M059J (cell line): ENCODE measurements at regions not wholly inside any gene's neighbourhood (a gene's known extent, or its start where the extent isn't known, plus 50 kb on each side); places are given as distances from the start of the nearest gene placed in this dataset.

Experiments used
- DNase-seq: peaks from one replicate; pipeline ENCODE4 v3.0.0-alpha.2; 2012; ENCODE audit warnings: low read depth

DNA sequence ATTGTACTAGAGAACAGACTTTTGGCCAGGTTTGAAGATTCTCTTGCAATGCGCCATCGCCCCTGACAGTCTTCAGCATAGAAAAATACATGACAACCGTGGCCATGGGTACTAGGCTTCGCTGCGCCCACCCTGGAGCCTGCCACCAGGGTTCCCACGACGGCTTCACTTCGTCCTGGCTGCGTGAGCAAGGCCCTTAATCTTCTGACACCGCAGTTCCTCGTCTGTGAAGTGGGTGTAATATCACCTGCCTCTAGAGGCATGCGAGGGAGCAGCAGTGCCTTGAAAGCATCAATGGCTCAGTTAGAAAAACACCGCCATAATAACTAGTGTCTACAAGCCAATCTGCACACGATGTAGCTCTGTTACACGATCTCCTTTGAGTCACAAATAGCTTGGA is 175.2 kb upstream of the HS6ST1 start:
- DNase-seq, result no peak

DNA sequence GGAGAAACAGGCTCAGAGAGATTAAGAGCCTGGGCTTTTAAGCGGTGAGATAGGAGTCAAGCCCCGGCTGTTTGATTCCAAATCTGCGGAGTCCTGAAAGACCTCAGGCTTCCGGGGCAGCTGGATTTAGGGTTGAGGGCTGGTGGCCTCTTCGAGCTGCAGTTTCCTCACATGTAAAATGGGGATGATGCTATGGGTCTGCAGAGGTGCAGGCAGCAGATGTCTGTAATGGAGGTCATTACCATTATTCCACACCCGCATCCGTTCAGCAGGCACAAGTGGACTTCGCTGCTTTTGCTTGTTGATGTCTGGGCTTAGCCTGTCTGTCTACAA is 175.6 kb upstream of the HS6ST1 start:
- DNase-seq, result no peak

DNA sequence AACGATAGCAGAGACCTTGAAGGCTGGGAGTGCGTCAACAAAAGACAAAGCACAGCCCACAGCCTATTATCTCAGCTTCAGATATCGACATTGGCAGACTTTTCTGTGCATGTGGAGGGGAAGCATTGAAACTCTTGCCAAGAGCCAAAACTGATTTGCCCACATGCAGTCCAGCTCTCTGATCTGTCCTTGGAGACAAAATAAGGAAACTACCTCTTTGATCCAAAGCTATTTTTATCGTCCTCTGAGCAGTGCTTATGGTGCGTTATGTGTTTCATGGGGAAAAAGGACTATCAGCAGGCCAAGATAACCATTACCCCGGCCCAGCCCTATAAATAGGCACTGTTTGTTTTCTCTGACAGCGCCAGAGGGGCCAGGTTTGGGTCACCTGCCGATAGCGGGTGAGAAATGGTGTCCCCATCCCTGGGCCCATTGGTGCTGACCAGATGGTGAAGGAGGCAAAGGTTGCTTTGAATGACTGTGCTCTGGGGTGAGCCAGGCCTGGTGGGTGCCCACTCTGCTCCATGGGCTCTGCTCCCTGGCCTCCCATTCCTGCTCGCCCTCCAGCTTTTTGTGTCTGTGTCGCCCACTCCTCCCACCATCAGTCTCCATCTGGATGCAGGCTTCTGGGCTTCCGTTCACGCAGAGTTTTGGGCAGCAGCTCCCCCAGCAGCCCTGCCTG is 176.1 kb upstream of the HS6ST1 start:
- DNase-seq, result no peak

DNA sequence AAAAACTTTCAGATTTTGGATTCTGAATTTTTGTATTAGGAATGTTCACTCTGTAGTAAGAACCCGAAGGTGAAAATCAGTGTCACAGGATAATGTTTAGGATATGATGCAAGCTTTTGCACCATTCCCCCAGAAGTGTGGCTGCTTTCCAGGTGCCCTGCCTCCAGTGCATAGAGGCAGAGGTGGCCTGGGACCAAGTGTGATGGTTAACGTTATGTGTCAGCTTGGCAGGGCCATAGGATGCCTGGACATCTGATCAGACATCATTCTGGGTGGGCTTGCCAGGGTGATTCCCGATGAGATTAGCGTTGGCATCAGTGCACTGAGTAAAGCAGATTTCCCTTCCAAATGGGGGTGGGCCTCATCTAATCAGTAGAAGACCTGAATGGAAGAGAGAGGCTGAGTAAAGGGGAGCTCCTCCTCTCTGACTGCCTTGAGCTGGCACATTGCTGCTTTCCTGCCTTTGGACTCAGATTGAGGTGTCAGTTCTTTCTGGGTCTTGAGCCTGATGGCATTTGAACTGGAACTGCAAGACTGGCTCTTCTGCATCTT is 177.4 kb upstream of the HS6ST1 start:
- DNase-seq, result no peak

DNA sequence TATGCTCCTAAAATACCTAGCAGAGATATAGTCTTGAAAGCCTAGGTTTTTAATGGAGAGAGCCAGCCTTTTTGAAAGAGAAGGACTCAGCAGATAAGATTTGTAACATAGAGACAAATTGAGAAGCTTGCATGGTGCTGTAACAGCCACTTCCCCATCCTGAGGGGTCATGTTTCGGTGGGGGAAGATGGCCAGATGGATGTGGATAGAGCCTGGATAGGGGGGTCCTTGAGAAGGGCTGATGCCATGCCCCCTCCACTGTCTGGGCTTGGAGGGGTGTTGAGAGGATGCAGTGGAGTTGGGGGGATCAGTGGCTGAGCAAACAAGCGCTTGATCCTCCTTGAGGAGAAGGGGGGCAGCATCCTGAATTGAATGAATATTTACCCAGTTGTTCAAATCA is 178.0 kb upstream of the HS6ST1 start:
- DNase-seq, result no peak

DNA sequence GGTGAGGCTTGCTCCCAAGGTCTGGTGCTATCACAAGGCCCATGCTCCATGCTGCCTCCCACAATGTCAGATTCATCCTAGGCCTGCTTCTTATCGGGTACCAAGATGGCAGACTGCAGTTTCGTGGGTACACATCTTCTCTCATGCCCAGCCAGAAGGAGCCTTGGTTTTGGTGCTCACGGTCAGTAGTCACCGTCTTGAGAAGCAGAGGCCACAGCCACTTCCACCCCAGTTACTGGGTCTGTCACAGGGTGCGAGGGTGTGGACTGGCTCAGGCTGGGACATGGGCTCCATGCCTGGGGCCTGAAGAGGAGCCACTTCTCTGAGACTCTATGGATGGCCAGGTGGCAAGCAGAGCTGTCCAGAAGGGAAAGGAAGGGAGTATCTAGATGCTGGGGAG is 178.8 kb upstream of the HS6ST1 start:
- no peak for DNase-seq

DNA sequence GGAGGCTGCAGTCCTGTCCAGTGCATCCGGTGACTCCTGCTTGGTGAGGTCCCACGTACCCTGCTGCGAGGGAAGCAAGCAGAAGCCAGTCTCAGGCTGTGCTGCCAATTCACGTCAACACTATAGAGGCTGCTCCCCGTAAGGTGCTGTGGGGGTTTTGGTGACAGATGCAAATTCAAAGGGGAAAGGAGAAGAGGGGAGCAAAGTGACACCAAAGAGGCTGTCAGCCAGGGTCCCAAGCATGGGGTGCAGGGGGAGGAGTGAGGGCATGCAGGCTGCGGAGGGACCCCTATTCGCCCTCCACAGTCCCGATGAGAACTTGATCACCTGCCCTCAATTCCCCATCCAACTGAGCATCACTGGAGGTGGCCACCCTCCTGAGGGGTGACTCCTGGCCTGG is 179.4 kb upstream of the HS6ST1 start:
- no peak for DNase-seq

DNA sequence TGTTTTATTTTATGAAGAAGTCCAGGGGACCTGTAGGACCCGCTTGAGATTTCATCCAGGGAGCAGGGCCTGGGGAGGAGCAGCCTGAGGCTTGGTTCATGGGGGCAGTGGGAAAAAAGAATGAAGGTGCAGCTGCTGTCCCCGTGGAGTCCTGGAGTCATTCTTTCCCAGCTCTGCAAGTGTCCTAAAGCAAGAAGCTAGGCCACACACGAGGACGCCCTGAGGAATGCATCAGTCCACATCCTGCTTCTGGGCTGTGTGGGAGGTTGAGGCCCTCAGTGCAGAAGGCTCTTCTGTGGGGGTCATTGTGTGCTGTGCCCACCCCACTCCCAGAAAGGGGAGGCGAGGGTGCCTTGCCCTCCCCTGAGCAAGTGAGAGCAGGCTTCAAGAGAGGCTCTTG is 179.9 kb upstream of the HS6ST1 start:
- DNase-seq, result no peak

DNA sequence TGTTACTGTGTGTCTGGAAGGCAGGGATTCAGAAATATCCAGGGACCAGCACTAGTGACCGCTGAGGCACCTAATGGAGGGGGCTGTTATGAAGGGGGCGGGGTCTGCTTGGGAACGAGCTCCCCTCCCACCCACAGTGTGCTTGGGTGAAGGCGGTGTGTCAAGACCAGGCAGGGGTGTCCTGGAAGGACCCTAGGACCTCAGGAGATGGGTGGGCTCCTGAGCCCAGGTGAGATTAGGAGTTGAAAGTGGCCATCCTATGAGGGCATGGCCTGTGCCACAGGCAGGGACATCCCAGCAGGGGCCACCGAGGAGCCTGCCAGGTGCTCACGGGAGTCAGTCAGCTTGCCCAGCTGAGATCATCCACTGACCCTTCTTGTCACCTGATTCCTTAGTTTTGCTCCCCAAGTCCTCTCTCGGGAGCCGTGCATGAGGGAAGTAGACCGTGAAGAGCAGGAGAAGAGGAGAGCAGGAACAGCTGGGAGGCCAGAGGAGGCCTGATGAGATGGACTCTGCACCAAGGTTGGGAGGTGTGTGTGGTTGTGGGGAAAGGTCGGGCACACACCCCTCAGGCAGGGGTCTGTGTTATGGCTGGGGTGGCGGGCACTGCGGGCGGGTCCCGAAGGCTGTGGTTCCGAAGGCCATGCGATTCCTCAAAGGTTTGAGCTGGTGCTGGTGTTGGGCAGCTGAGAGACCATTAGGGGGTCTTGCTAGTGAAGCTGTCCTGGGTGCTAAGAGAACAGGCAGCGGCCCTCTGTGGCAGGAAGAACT is 180.9 kb upstream of the HS6ST1 start:
- no peak for DNase-seq

DNA sequence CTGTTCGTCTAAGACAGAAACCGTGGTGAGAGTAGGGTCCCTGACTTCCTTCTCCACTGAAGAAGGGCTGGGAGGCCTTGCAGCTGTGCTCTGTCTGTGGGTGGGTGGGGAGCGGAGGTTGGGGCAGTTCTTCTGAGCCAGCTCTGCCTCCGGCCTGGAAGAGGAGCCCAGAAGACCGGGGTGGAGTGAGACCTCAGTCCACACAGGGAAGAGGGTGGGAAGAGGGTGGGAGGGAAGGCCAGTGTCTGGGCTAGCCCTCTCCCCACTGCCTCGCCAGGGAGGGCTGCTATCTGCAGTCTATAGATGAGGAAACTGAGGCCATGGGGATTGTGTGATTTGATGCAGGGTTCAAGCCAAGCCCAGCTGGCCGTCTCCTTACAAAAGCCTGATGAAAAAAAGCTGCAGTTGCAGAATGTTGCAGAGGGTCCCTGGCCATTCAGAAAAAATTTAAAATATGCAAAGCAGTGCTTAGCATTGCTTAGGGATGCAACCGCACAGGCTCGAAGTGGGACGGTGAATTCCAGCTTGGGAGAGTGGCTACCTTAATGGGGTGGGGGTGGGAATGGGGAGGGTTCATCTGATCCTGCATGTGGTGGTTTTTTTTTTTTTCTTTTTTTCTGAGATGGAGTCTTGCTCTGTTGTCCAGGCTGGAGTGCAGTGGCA is 181.6 kb upstream of the HS6ST1 start:
- no peak for DNase-seq

DNA sequence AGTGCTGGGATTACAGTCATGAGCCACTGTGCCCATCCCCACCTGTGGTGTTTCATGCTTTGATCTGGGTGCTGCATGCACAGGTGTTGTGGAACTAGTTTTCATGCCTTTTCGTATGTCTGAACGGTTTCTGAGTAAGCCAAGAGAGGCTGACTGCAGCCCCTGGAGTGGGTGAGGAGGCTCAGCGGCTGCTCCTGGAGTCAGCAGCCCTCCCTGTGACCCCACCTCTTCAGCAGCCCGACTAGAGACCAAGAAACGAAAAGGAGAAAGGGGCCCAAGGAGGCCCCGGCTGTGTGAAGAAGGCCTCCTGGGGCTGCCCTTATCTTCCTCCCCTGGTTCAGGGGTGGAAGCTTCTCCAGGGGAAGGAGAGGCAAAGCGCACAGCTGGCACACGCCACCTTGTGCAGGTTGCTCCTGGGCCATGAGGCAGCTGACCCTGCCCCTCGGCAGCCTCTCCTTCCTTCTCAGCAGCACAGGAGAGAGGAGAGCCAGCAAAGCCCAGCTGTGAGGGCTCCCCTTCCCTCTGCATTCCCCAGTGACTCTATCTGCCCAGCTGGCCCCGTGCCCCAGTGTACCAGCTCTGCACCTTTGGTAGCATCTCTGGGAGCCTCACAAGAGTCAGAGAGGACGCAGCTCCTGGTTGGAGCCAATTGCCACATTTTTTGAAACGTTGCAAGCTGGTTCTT is 182.5 kb upstream of the HS6ST1 start:
- DNase-seq, result no peak

DNA sequence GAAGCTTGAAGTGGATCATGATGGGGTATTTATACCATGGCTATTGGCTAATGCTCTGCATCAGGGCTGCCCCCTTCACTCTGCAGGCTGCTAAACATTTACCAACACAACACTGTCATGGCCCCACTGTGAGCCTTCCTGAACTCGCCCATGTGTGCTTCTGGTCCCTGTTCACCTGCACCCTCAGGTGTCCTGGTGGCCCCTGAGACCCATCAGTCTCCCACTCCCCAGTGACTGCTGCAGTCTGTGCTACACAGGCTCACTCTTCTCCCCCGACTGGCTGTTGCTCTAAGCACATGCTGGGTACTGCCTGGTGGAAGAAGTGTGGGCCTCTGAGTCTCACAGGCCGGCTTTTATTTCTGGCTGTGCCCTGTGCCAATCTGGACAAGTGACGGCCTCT is 183.0 kb upstream of the HS6ST1 start:
- no peak for DNase-seq

DNA sequence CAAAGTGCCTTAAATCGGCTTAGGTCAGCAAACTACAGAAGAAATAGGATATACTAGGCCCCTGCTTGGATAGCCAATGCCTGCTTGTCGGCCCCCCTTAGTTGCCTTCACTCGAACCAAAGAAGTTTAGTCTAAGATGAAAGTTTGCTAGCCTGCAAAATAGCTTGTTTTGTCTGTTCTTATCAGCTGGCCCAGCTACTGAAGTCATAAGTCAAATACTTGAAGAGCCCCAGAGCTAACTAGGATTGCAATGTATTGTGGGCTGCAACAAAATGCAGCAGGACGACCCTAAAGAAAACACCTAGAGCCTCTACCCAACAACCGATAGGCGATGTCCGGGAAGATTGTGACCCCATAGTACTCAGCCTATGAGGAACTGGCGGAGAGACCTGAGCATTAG is 183.5 kb upstream of the HS6ST1 start:
- DNase-seq, result no peak

DNA sequence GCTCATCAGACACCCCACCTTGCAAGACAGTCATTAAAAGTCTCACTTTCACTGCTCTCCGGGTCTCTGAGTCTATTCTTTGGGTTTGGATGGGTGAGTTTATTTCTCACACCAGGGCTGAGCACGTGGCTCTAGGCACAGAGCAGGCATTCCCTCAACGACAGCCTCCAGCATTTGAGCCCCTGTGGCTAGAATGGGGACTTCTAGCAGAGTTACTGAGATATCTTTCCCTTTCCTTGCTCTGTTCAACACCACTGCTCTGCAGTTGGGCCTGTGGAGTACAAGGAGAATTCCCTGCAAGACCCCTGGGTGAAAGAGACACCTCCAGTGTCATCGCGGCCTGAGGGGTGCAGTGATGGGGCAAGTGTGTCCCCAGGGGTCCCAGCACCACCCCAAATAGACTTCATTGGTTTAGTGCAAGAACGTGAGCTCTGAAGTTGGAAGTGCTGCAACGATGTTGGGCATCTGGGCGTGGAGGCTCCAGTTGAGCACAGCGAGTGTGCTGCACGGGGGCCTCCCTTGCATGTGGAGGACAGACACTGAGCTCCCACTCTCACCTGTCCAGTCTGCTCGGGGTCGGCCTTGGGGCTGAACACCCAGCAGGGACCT is 184.1 kb upstream of the HS6ST1 start:
- no peak for DNase-seq

DNA sequence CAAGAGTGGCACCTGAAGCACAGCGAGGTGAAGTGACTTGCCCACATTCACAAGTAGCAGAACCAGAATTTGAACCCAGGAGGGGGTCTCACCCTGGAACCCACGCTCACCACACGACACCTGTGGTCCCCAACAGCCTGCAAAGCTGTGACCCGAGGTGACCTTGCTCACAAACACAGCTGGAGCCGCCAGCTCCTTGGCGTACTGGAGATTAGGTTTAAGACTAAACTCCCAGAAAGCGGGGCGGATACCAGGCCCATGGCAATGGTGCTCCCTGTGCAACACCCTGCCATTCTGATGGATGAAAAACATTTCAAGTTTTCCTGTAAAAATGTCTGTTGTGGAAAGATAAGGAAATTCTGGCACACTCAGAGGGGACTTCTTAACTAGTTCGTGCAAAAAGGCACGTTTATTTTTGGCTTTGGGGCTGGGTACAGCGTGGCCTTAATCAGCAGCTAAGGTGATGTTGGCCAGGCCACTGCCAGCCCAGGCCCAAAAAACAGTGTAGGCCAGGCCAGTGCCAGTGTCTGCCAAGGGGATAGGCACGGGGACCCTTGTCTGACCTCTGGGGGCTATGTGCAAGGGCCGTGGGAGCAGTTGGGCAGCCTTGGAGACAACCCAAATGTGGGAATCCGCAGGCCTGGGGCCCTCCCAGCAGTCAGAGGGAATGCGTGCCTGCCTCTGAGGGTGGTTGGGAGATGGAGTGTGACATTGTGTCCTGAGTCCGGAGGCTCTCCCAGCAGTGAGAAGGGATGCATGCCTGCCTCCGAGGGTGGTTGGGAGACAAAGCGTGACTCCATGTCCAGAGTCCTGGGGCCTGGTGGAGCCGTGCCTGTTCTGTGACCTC is 185.0 kb upstream of the HS6ST1 start:
- DNase-seq, result no peak

DNA sequence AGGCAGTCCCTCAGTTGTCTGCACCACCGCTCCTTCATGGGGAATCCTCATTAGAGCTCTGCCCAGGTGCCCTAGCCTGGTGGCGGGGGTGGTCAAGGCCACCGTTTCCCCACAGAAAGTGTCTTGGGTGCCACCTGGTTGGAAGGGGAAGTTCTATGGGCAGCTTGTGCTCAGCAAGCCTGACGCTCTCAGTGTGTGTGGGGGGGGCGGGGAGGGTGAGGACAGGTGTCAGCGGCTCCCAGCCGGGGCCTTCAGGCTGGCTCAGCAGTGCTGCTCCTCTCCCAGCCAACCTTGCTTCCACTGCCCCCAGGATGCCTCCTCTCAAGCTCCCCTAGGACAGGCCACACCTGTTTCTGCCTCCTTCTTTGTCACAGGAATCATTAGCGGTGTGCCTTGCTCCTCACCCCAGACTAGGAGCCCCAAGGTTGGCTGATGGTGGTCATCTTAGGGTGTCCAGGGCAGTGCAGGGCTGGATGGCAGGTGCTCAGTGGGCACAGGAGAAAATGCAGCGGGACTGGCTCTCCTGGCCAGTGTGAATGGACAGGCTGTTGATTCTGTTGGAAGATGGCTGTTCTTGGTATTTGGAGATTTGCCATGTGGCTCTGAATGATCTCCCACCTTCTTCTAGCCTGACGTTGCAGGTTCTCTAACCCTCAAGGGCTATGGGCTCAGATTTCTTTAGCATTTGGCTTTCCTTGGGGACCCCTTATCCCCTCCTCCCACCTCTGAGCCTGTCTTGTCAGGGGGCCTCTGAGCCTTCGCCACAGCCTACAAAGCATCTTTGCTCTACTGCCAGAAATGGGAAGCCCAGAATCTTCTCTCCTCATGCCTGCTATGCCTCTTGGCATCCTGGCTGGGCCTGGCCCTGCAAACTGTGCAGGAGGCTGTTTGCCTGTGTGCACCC is 185.8 kb upstream of the HS6ST1 start:
- no peak for DNase-seq

DNA sequence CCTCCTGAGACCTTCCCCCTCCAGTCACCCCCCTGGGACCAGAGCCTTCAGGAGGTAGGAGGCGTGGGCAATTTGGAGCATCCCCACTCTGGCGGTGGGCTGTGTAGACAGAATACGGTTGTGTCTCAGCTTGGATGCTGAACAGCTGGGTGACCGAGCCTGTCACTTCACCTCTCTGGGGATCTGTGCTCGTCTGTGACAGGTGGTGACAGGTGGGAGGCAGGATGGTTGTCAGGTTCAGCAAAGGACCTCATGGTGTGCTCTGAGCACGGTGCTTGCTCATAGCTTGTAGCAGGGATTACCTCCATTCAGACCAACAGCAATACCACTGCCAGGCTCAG is 186.5 kb upstream of the HS6ST1 start:
- no peak for DNase-seq

DNA sequence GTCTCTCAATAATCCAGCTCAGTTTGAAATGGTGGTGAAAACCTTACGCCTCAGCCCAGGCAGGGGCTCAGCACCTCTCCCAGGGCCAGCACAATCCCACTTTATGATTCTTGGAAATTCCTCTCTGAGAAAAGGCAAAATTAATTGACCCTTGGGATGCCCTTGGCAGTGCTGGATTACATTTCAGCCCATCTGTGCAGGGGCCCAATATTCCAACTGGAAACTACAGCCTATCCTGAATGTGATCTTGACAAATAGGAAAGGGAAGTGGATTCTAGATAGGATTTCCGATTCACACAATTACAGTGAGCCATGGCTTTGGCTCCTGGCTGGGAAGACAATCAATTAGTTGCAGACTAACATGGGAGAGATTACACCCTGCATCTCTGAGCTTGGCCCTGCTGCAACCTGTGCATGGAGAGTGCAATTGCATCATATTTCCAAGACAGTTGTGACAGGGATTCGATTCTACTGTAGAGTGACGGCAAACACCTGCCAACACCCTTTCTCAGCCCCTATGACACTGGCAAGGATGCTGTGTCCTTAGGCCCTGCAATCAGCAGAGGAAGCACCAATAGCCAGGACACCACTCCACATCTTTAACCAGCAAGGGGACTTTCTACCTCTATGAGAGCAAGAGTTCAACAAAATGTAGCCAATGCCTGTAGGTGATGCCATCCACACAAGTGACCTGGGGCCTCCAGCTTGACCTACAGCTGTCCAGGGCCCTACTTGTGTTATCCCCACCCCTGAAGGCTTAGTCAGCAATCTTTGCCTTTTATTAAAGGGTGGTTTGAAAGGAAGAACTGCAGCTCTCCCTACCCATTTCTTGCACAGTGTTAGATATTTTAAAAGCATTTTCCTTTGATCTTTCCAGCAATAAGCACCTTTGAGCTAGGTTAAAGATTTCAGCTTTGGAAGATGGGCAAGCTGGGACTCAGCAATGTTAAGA is 187.2 kb upstream of the HS6ST1 start:
- no peak for DNase-seq

DNA sequence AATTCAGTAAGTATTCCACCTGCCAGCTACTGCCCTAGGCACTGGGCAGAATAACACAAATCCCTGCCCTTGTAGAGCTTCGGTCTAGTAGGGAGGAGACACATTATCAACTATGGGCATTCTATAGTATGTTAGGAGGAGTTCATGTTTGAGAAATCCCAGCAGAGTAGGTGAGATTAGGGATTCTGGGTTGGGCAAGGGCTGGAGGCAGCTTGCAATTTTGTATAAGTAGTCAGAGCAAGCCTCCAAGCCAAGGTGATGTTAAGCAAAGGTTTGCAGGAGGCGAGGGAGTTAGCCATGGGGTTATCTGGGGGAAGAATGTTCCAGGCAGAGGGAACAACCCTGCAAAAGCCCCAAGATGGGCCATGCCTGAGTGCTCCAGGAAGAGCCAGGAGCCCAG is 187.9 kb upstream of the HS6ST1 start:
- no peak for DNase-seq
